ENCODE measurements at regions not wholly inside any gene's neighbourhood (a gene's known extent, or its start where the extent isn't known, plus 50 kb on each side); places are given as distances from the start of the nearest gene placed in this dataset.
"Not testable (repeated sequence)": the region's sequence is repeated elsewhere in the genome, so short reads cannot be mapped to it uniquely, and the experiment has no call there.

- DNase-seq = no peak
Measured at GRCh38 chrX:94041881-94042280, 367.9 kb downstream of the FAM133A start.

GRCh38 chrX:94045724-94046123, 371.7 kb downstream of the FAM133A start:
- DNase-seq = no peak

- DNase-seq = no peak
Measured at GRCh38 chrX:94051926-94052325, 377.9 kb downstream of the FAM133A start.

GRCh38 chrX:94053575-94053974, 379.6 kb downstream of the FAM133A start:
- no peak for DNase-seq

GRCh38 chrX:94057385-94057784, 383.4 kb downstream of the FAM133A start:
- DNase-seq = no peak

- peak; percentile 16 for DNase-seq
Measured at GRCh38 chrX:94058728-94059382, 384.8 kb downstream of the FAM133A start.

GRCh38 chrX:94065091-94065490, 391.1 kb downstream of the FAM133A start:
- DNase-seq = no peak

GRCh38 chrX:94089149-94089548, 415.1 kb downstream of the FAM133A start:
- DNase-seq = no peak

- no peak for DNase-seq
Measured at GRCh38 chrX:94097868-94098267, 423.9 kb downstream of the FAM133A start.

GRCh38 chrX:94107981-94108380, 434.0 kb downstream of the FAM133A start:
- DNase-seq = no peak

GRCh38 chrX:94114362-94114761, 440.4 kb downstream of the FAM133A start:
- no peak for DNase-seq

- no peak for DNase-seq
Measured at GRCh38 chrX:94121799-94122198, 447.8 kb downstream of the FAM133A start.

- peak; percentile 0 for DNase-seq
Measured at GRCh38 chrX:94123062-94123461, 449.1 kb downstream of the FAM133A start.

GRCh38 chrX:94162971-94163370, 489.0 kb downstream of the FAM133A start:
- DNase-seq = no peak

GRCh38 chrX:94178145-94178788, 504.3 kb downstream of the FAM133A start:
- DNase-seq = peak; percentile 32

GRCh38 chrX:94204524-94204923, 530.5 kb downstream of the FAM133A start:
- DNase-seq = no peak

- no peak for DNase-seq
Measured at GRCh38 chrX:94216738-94217137, 542.7 kb downstream of the FAM133A start.

- no peak for DNase-seq
Measured at GRCh38 chrX:94252211-94252610, 578.2 kb downstream of the FAM133A start.

GRCh38 chrX:94256396-94256795, 582.4 kb downstream of the FAM133A start:
- DNase-seq = no peak

- no peak for DNase-seq
Measured at GRCh38 chrX:94265323-94265722, 591.3 kb downstream of the FAM133A start.

GRCh38 chrX:94288325-94288724, 614.3 kb downstream of the FAM133A start:
- DNase-seq = no peak

- DNase-seq = no peak
Measured at GRCh38 chrX:94288972-94289371, 615.0 kb downstream of the FAM133A start.

- no peak for DNase-seq
Measured at GRCh38 chrX:94302446-94302845, 628.4 kb downstream of the FAM133A start.

- no peak for DNase-seq
Measured at GRCh38 chrX:94329182-94329581, 655.2 kb downstream of the FAM133A start.

- not testable (repeated sequence) for DNase-seq
Measured at GRCh38 chrX:94341730-94342129, 667.7 kb downstream of the FAM133A start.

Measured in activated CD4-positive, alpha-beta T cell treated with anti-CD3 and anti-CD28 coated beads, Interleukin-10, Interleukin-2, amounts not matched to agents 100 ng/mL and 50 ng/mL, durations not matched to agents 16 hours and 8 hours (primary cell).